Non-pigmented ciliary epithelial cell (primary cell): ENCODE measurements at regions not wholly inside any gene's neighbourhood (a gene's known extent, or its start where the extent isn't known, plus 50 kb on each side); places are given as distances from the start of the nearest gene placed in this dataset.
A peak's percentile ranks its signal among the peaks of the same experiment; 100 is the strongest.

Experiments
- DNase-seq: peaks from one replicate; pipeline ENCODE4 v3.0.0-alpha.2; 2010; ENCODE audit warnings: low read depth

DNA sequence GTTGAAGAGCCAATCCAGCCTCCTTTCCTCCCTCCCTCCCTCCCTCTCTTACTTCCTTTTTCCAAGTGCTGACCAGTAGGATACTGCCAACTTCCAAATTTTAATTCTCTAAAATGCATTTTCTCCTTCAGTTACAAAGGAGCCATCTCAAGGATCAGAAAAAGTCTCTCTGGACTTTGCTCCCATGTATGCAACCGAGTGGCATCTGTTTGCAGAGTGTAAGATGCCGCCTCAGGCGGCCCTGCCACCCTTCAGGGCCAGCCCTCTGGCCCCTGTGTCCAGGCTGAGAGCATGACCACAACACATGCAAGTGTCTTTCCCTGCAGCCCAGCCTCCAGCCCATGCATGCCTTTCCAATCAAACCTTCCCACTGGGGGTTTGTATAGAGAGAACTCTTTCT is 205.3 kb upstream of the RAB4A start:
- no peak for DNase-seq

DNA sequence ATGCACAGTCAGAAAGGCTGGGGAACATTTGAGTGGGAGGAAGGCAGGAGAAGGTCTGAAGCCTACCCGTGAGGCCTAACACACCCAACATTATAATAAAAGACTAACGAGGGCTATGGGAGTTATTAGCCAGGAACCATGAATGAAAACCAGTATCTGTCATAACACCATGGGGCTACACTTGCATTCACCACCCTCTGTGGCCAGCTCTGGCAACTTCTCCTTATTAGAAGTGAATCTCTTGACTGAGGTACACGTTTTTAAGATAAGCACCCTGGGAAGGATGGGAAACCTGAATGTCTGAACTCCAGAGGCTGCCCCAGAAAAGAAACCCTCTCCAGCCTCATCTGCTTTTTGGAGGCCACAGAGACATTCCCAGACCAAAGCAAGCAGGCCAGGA is 204.3 kb upstream of the RAB4A start:
- no peak for DNase-seq

DNA sequence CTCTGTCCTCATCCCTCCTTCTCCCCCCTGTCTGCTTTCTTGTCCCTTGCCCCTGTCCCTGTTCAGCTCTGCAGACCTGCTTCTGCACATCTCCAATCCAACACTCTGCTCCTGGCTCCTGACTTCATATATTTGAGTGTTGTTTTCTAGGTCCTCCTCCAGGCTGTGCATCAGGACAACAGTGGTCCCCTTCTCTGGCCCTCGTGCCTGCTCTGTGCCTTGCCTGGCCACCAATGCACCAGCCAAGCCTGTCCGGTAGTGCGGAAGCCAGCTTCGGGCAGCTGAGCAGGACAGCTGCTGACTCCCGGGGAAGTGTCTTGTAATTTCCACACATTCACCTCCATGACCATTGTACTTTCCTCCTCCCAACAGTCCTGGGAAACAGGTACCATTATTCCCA is 203.4 kb upstream of the RAB4A start:
- DNase-seq, result no peak

DNA sequence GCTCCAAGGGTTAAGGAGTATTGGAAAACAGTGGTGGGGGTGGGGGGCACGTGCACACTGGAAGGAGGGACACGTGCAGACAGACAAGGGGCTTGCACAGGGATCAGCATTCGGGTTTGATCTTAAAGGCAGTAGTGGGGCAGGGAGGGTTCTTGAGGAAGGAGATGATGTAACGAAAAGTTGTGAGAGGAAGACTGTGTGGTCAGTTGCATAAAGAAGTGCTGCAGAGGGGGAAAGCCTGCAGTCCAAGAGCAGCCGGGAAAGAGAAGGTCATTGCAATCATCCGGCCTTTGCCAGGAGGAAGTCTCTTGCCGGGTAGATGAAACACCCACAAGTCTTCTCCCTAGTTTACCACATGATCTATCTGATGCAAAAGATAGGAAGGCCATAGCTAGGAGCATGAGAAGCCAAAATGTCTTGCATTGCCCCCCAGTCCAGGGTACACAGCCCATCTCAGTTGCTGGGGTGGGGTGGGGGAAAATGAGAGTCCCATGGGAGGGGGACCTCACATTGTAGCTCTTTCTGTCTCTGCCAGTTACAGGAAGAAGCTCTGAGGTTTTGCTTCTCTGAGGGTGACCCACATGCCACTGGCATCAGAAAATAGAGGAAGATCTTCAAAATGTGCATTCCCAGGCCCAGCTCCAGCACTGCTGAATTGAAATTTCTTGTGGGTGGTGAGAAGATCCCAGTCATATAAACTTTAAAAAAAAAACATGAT is 202.5 kb upstream of the RAB4A start:
- DNase-seq, result no peak

DNA sequence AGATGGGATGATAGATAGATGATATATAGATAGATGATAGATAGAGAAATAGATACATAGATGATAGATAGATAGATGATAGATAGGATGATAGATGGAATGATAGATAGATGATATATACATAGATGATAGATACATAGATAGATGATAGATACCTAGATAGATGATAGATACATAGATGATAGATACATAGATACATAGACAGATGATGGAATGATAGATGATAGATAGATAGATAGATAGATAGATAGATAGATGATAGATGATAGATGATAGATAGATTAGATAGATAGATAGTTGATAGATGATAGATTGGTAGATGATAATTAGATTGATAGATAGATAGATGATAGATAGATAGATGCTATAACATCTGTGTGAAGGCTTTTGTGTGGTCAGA is 201.7 kb upstream of the RAB4A start:
- DNase-seq, result no peak

DNA sequence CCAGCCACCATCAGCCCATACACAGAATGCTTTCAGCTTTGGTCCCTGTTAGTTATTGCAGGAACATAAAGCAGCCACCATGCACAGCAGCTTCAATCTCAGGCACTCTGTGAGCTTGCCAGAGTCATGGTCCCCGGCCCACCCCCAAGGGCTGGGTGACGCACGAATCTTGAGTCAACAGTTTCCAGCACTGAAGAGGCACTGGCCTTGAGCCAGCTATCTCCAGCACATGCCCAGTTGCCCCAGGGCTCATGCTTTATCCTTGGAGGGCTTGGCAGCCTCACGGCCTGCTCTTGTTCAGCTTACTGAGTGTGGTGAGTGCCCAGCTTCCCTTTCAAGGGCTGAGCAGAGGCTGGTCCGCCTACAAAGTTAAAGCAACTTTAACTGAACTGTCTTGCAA is 200.7 kb upstream of the RAB4A start:
- peak; percentile 3 for DNase-seq

DNA sequence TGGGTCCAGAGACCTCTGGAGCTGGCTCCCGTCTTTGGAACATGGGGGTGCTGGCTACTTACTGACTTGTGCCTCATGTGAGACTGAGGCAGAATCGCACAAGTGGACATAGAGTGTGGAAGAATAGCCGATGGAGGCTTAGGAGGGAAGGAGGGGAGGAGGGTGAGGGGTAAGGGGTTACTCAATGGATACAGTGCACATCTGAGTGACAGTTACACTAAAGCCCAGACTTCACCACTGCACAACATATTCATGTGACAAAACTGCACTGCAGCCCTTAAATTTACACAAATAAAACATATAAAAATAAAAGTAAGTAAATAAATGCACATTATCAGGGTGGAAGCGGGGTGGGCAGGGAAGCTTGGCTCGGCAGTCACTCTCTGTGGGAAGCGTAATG is 197.7 kb upstream of the RAB4A start:
- DNase-seq, result no peak

DNA sequence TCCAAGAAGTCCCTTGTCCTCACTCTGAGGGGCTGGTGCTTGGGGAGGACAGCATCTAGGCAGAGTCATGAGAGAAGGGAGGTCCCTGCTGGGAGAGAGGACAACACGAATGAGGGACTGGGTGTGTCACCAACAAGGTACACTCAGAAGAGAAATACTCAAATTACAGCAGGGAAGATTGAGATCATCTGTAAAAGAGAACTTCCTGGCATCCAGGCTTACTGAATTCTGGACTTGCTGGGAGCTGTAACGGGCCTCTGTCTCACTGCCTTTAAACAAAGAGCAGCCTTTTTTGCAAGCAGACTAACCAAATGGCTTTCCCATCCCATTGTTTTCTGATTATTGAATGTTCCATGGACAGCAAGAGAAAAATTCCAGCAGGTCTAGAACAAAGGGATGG is 195.7 kb upstream of the RAB4A start:
- DNase-seq, result no peak

DNA sequence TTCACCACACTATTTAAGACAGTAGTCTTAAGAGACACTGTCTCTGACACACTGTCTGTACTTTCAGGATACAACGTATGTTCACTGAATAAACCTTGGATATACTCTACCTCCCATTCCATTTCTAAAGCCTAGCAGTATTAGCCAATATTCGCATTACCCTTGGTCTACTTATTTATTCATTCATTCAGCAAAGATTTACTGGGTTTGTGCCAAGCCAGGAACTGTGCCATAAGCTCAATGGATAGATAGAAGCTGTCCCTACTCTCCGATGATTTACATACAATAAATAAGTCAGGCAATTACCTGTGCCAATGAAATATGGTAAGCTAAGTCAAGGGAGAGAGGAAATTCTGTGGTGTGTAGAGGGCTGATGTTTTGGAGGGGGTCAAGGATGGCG is 195.2 kb upstream of the RAB4A start:
- no peak for DNase-seq

DNA sequence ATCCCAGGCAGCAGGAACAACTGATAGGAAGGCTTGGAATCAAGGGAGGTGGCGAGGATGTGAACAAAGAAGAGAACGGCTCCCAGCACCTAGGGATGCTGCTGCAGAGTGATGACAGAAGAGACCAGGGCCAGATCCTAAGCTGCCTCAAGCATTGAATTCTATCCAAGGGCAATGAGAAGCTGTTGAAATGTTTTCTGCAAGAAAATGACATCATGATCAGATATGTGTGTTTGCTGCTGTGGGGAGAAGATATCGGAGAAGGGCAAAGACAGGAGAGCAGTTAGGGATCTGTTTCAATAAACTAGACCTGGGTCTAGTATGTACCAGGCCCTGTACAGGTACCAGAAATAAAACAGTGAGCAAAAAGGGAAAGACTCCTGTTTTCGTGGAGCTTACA is 194.7 kb upstream of the RAB4A start:
- no peak for DNase-seq

DNA sequence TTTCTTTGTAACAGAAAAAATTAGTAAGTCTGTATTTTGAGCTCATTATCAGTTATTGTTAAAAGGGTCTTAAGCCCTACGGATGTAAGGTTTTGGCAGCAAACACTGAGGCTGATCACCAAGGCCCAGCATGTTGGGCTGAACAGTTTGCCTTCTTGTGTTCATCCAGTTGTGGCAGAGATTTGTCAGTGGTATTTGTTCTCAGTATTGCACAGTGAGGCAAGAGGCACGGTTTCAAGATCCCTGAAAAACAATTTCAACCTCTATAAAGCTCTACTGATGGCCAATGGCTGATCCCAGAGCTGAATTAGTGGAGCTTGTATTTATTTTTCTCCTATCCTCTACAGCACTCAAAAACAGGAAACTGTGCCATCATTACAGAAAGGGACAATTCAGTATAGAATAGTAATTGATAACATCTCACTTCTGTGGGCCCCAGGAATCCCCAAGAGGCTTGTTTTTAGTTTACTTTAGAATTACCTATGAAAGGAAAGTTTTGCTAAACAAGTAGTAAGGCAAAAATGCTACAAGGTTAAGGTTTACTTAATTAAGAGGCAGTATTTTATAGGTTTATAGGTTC is 191.8 kb upstream of the RAB4A start:
- no peak for DNase-seq

DNA sequence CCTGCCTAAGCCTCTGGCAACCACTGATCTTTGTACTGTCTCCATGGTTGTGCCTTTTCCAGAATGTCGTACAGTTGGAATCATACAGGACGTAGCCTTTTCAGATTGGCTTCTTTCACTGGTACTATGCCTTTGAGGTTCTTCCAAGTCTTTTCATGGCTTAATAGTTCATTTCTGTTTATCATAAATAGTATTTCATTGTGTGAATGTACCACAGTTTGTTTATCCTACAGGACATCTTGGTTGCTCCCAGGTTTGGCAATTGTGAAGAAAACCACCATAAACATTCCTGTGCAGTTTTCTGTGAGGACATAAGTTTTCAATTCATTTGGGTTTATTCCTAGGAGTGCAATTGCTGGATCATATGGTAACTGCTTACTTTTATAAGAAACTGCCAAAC is 190.6 kb upstream of the RAB4A start:
- DNase-seq, result no peak

DNA sequence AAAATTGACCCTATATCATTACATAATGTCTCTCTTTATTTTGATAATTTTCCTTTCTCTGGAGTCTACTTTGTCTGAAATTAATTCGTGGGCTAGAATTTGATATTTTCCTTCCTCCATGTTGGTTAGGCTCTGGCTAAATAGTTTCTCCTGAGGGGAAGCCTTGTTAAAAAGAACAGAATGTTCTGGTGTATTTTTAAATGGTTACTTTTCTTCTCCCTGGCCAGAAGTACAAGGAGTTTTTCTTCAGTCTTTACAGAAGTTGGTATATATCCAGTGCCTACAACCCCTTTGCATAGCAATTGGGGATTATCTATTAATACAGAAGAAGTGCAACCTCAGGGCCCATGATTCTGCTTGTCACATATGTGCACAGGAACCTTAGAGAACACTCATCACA is 185.6 kb upstream of the RAB4A start:
- no peak for DNase-seq

DNA sequence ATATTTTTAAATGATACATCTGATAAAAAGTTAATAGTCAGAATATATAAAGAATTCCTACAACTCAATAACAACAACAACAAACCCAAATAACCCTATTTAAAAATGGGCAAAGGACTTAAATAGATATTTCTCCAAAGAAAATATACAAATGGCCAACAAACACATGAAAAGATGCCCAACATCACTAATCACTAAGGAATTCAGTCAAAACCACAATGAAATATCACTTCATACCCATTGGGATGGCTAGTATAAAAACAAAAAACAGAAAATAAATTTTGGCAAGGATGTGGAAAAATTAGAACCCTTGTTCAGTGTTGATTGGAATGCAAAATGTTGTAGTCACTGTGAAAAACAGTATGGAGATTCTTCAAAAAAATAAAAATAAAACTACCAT is 184.8 kb upstream of the RAB4A start:
- DNase-seq, result no peak

DNA sequence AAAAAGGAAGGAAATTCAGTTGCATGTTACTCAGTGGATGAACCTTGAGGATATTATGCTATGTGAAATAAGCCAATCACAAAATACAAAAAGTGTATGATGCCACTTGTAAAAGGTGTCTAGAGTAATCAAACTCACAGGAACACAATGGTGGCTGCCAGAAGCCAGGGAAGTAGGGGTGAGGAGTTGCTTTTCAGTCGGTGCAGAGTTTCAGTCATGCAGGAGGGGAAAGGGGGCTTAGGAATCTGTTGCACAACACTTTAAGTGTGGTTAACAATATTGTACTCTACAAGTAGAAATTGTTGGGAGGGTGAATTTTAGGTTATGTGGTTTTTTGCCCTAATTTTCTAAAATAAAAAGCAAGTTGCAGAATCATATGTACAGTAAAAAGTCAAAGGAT is 184.2 kb upstream of the RAB4A start:
- no peak for DNase-seq

DNA sequence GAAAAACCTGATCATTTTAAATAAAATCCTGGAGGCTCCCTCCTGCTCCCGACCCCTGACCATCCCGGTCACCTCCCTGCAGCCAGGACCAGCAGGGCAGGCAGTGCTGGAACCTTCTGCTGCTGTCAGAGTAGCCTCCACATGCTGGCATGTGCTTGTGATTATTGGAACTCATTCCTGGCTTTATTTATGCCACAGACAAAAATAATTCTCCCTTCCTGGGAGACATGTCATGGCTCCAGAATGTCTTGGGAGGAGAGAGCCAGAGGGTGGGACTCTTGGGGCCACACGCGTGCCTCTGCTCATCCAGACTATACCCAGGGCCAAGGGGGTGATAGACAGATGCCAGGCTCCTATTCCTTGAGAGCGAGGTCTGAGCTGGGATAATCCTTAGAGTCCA is 183.6 kb upstream of the RAB4A start:
- DNase-seq, result no peak

DNA sequence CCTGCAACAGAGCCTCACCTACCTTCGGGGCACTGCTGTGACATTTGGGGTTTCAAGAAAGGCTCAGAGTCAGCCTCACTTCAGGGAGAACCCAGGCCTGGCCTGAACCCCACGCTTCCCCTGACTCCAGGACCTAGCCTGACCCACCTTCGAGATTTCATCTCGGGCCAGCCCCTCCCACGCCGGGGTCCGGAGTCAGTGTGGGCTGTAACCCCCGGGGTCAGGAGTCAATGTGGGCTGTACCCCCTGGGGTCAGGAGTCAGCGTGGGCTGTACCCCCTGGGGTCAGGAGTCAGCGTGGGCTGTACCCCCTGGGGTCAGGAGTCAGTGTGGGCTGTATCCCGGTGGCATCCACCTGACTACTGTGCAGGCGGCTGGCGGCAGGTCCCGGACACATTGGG is 183.0 kb upstream of the RAB4A start:
- DNase-seq, result no peak

DNA sequence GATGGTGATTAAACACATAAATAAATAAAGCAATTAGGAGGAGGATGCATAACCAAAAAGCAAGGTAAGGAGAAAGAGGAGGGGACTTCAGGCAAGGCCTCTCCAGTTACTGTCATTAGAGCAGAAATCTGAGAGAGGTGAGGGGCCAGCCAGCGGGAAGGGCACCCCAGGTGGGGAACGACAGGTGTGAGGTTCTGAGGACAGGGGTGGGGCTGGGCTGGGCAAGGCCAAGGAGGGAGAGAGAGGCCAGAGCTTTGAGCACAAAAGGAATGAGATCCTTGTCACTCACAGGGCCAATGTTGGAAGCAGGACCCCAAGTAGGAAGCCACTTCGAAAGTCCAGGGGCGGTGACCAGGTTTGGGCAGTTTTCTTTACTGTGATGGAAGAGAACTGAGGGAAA is 182.2 kb upstream of the RAB4A start:
- DNase-seq, result no peak

DNA sequence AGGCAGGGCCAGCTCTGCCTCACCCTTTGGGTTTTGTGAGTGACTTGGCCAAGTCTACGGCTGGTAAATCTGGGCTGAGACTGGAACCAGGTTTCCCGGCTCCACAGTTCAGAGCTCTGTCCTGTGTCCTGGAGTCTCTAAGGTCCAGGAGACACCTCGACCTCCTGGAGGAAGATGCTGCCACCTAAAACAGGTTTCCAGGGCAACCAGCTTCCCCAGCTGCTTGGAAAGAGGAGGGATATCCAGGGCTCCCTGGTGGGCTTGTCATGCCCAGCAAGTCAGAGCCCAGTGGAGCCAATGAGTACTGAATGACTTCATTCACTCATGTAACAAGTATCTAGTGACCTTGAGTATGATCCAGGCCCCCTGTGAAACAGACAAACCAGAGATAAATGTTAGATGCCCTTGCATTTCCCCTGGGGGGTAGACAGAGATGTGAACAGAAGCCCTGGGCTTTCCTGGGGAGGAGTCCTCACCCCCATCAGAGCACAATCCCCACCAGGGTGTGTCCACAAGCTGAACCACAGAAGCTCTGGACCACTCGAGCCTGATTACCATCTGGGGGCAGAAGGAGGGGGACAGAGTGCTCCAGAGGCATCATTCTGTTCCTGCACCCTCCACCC is 181.2 kb upstream of the RAB4A start:
- DNase-seq, result no peak

DNA sequence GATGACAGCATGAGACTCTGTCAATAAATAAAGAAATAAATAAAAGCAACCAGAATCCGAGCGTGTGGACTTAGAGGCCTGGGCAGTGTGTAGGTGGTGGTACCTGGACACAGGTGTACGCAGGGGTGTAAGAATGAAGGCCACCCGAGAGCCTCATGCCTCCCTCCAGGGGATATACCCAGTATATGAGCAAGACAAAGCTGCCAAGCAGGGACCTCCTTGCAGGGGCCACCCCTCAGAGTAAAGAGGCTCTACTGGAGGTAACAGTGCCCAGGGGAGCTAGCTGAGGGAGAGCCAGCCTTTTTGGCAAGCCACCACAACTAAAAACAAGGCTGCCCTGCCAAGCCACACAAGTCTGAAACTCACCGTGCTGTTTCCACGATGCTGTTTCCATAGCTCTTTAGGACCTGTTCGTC is 179.2 kb upstream of the RAB4A start:
- DNase-seq, result no peak

DNA sequence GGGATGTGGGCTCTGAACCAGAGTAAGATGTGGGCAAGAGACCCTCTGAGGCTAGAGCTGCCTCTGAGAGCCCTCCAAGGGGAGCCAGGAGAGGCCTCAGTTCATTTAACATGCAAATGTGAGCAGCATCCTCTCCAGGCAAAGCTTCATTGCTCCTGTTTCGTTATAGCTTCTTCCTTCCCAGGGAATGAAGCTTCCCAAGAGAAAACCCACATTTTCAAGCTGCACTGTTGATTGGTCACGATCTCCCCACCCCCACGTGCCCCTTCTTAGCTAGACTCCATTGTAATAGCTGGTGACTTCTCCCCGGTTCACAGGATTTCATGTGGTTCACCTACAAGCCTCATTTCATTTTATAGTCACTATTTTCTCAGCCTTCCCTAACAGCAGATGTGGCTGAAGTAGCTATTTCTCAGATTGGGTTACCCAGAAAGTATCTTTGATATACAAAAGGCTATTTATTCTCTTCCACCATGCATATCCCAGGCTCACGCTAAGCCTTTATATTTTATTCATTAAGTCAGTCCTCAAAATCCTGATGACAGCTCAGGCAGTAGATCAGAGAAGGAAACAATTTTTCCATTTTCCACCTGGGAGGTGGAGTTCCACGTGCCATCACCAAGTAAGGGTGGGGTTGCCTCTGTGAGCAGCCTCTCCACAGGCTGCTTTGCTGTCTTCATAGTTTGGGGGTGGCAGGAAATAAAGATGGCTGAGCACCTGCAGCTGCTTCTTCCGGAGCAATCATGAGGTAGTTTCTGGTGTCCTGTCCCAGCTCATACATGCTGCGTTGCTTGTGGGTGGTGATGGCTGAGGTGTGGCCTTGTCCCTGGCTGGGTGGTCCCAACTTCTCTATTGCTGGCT is 178.3 kb upstream of the RAB4A start:
- no peak for DNase-seq

DNA sequence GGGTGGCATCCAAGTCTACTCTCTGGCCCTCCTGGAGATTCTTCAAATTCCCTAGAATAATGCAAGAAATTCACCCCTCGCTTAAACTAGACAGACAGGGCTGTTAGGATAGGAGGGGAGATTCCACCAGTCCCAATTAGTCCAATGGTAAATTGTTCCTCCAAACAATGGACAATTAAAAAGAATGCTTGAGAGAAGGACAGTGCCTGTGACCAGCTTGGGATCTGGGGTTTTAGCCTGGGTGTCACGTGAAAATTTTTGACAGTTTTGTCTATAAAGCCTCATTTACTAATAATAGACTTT is 177.7 kb upstream of the RAB4A start:
- no peak for DNase-seq
